ENCODE measurements at regions not wholly inside any gene's neighbourhood (a gene's known extent, or its start where the extent isn't known, plus 50 kb on each side); places are given as distances from the start of the nearest gene placed in this dataset.

GRCh38 chr10:36278176-36278575 is 636.1 kb upstream of the FZD8 start:
- TF ChIP-seq EZH2 (IDR thresholded peaks at IDR 0.05; ENCODE audit: low read depth) = no peak
- TF ChIP-seq, protein P1, sequence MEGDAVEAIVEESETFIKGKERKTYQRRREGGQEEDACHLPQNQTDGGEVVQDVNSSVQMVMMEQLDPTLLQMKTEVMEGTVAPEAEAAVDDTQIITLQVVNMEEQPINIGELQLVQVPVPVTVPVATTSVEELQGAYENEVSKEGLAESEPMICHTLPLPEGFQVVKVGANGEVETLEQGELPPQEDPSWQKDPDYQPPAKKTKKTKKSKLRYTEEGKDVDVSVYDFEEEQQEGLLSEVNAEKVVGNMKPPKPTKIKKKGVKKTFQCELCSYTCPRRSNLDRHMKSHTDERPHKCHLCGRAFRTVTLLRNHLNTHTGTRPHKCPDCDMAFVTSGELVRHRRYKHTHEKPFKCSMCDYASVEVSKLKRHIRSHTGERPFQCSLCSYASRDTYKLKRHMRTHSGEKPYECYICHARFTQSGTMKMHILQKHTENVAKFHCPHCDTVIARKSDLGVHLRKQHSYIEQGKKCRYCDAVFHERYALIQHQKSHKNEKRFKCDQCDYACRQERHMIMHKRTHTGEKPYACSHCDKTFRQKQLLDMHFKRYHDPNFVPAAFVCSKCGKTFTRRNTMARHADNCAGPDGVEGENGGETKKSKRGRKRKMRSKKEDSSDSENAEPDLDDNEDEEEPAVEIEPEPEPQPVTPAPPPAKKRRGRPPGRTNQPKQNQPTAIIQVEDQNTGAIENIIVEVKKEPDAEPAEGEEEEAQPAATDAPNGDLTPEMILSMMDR (conservative IDR thresholded peaks at IDR 0.05) = no peak
- H3K4me1 ChIP-seq (replicated peaks; ENCODE audit: insufficient read depth) = no peaks in the 10 kb centered on the region
- no peak overlapping the region for H3K4me2 ChIP-seq
- H3F3A ChIP-seq (ENCODE audit: insufficient read depth, low read depth) = no peaks in the 10 kb centered on the region
- ChIA-PET CTCF (no interaction called here), POLR2A (ENCODE audit: unreplicated experiment) (no interaction called here)
- no peaks in the 10 kb centered on the region for H3K79me2 ChIP-seq (ENCODE audit: low read depth)
- H2AFZ ChIP-seq = no peak overlapping the region
- intact Hi-C loops (cut with micrococcal nuclease; ENCODE audit: unreplicated experiment) = no loop called here
- no TSS peak for BruUV-seq (replicated peaks)
- 0 out of 2 replicates have a peak, but pooled peaks cover 6% of the 10 kb centered on the region for H3K27me3 ChIP-seq (ENCODE audit: insufficient read depth, low read depth)
- no peaks in the 10 kb centered on the region for H3K36me3 ChIP-seq (ENCODE audit: low read depth)
- no peak overlapping the region for H3K4me3 ChIP-seq
- no peak for DNase-seq
- H3K9me2 ChIP-seq (ENCODE audit: insufficient read depth) = no peaks in the 10 kb centered on the region
- H4K20me1 ChIP-seq (ENCODE audit: insufficient read depth) = no peaks in the 10 kb centered on the region
- no peaks in the 10 kb centered on the region for H3K9me3 ChIP-seq (ENCODE audit: insufficient read depth, low read depth)
- no peak overlapping the region for H3K27ac ChIP-seq

GRCh38 chr10:36277459-36277858 is 635.4 kb upstream of the FZD8 start:
- no peak overlapping the region for H3K27ac ChIP-seq
- no peaks in the 10 kb centered on the region for H3K9me3 ChIP-seq (ENCODE audit: insufficient read depth, low read depth)
- intact Hi-C loops (cut with micrococcal nuclease; ENCODE audit: unreplicated experiment) = no loop called here
- BruUV-seq (replicated peaks) = no TSS peak
- H3K4me2 ChIP-seq = no peak overlapping the region
- H3K4me1 ChIP-seq (replicated peaks; ENCODE audit: insufficient read depth) = no peaks in the 10 kb centered on the region
- ChIA-PET POLR2A (ENCODE audit: unreplicated experiment) (no interaction called here), CTCF (no interaction called here)
- H3K9me2 ChIP-seq (ENCODE audit: insufficient read depth) = no peaks in the 10 kb centered on the region
- H3K4me3 ChIP-seq = no peak overlapping the region
- H3K36me3 ChIP-seq (ENCODE audit: low read depth) = no peaks in the 10 kb centered on the region
- 0 out of 2 replicates have a peak, but pooled peaks cover 6% of the 10 kb centered on the region for H3K27me3 ChIP-seq (ENCODE audit: insufficient read depth, low read depth)
- TF ChIP-seq EZH2 (IDR thresholded peaks at IDR 0.05; ENCODE audit: low read depth) = no peak
- TF ChIP-seq, protein P1 (conservative IDR thresholded peaks at IDR 0.05) = no peak
- no peak overlapping the region for H2AFZ ChIP-seq
- no peaks in the 10 kb centered on the region for H3K79me2 ChIP-seq (ENCODE audit: low read depth)
- DNase-seq = no peak
- H3F3A ChIP-seq (ENCODE audit: insufficient read depth, low read depth) = no peaks in the 10 kb centered on the region
- no peaks in the 10 kb centered on the region for H4K20me1 ChIP-seq (ENCODE audit: insufficient read depth)

DNA sequence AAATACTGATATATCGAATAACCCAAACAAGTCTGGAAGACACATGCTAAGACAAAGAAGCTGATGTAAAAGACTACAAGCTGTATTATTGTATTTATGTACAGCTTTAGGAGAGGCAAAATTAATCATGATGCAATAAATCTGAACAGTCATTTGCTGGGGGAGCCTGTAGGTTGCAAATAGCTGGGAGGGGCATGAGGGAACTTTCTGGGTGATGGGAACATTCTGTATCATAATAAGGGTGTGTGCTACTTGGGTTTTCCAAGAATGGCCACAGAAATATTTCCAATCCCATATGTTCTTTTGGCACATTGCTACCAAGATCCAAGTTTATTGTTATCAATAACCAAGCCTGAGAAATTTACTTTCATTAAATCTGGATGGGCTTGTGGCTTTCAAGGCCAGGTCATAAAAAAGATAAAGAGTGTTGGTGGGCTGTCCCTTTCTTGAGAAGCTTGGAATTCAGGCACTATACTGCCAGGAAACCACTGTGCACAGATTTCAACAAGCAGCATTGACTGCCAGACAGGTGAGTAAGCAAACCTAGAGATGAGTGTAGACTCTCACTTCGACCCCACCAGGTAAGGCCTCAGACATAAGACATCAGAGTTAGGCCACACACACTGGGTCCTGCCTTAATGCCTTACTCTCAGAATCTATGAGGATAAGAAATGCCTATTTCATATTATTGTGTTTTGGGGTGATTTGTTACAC is 629.7 kb upstream of the FZD8 start:
- Histone ChIP-seq H3K27me3 (ENCODE audit: insufficient read depth, low read depth) (no peaks in the 10 kb centered on the region), H3K9me2 (ENCODE audit: insufficient read depth) (no peaks in the 10 kb centered on the region), H3K4me3 (no peak overlapping the region), H3K4me1 (replicated peaks; ENCODE audit: insufficient read depth) (no peaks in the 10 kb centered on the region), H3K79me2 (ENCODE audit: low read depth) (no peaks in the 10 kb centered on the region), H3K9me3 (ENCODE audit: insufficient read depth, low read depth) (no peaks in the 10 kb centered on the region), H3K4me2 (no peak overlapping the region), H4K20me1 (ENCODE audit: insufficient read depth) (no peaks in the 10 kb centered on the region), H3K36me3 (ENCODE audit: low read depth) (no peaks in the 10 kb centered on the region), H3F3A (ENCODE audit: insufficient read depth, low read depth) (no peaks in the 10 kb centered on the region), H2AFZ (no peak overlapping the region), H3K27ac (no peak overlapping the region)
- BruUV-seq (replicated peaks) = no TSS peak
- TF ChIP-seq EZH2 (IDR thresholded peaks at IDR 0.05; ENCODE audit: low read depth) = no peak
- TF ChIP-seq, protein P1 (conservative IDR thresholded peaks at IDR 0.05) = no peak
- CTCF ChIA-PET = no interaction called here
- intact Hi-C loops (cut with micrococcal nuclease; ENCODE audit: unreplicated experiment) = no loop called here
- POLR2A ChIA-PET (ENCODE audit: unreplicated experiment) = no interaction called here
- no peak for DNase-seq
